Left lung (tissue), 4 donors: ENCODE measurements at regions not wholly inside any gene's neighbourhood (a gene's known extent, or its start where the extent isn't known, plus 50 kb on each side); places are given as distances from the start of the nearest gene placed in this dataset.

Experiments used
- ATAC-seq: fragments of 200-7000 bp; cut with Tn5 transposase; one replicate; pipeline ENCODE4 v1.9.1; 2020; ENCODE audit warnings: moderate library complexity
- DNase-seq, 4 donors: peaks; one replicate each; pipeline ENCODE4 v3.0.0-alpha.2; 2013 to 2020
- H3K27ac ChIP-seq, 2 donors: fragments of 200-600 bp; sonication (generic) in 1 of 2; one replicate each; pipeline versions ENCODE4 v1.5.0 to v1.8.0; 2020 to 2021
- H3K27me3 ChIP-seq, 2 donors: fragments of 200-600 bp; sonication (generic) in 1 of 2; one replicate each; pipeline versions ENCODE4 v1.5.0 to v1.8.0; 2020 to 2021
- H3K36me3 ChIP-seq, 2 donors: fragments of 200-600 bp; sonication (generic) in 1 of 2; one replicate each; pipeline versions ENCODE4 v1.5.0 to v1.8.0; 2020 to 2021
- H3K4me1 ChIP-seq, 2 donors: fragments of 200-600 bp; one replicate each; pipeline ENCODE4 v1.8.0; 2021
- H3K4me3 ChIP-seq, 2 donors: fragments of 200-600 bp; sonication (generic) in 1 of 2; one replicate each; pipeline versions ENCODE4 v1.5.0 to v1.8.0; 2020 to 2021; ENCODE audit warnings: mild to moderate bottlenecking in 1 of 2
- H3K9me3 ChIP-seq, 2 donors: fragments of 200-600 bp; sonication (generic) in 1 of 2; one replicate each; pipeline versions ENCODE4 v1.5.0 to v1.8.0; 2020 to 2021
- CTCF ChIP-seq, 2 donors: fragments of 200-600 bp; sonication (generic) in 1 of 2; IDR thresholded peaks; one replicate each; pipeline versions ENCODE4 v1.5.0 to v1.8.0; 2021; ENCODE audit warnings: antibody characterized with exemption in 2 of 2
- intact Hi-C, 2 donors: fragments of 100-400 bp; cut with DNase I; formaldehyde crosslinking; loops; one replicate each; pipeline versions ENCODE4 v1.11.2 to v1.14.2; 2022
- donor health status: DM: no; HTN: yes; CAD: no.
- donor health status: DM: no; HTN: no; CAD: no.

- intact Hi-C loops: no loop called here
- no peak overlapping the region for H3K27ac ChIP-seq
- no peaks in the 10 kb centered on the region for H3K4me1 ChIP-seq
- H3K36me3 ChIP-seq: no peaks in the 10 kb centered on the region
- DNase-seq (no peak), ATAC-seq (no peak)
- TF ChIP-seq CTCF (IDR thresholded peaks at IDR 0.05): no peak
- H3K9me3 ChIP-seq: peaks cover 0 to 2% of the 10 kb centered on the region in 2 donors
- H3K4me3 ChIP-seq: no peak overlapping the region
- H3K27me3 ChIP-seq: no peaks in the 10 kb centered on the region
These were observed 189.8 kb downstream of the RBM43 start for GRCh38 chr2:151071906-151072305.

DNA sequence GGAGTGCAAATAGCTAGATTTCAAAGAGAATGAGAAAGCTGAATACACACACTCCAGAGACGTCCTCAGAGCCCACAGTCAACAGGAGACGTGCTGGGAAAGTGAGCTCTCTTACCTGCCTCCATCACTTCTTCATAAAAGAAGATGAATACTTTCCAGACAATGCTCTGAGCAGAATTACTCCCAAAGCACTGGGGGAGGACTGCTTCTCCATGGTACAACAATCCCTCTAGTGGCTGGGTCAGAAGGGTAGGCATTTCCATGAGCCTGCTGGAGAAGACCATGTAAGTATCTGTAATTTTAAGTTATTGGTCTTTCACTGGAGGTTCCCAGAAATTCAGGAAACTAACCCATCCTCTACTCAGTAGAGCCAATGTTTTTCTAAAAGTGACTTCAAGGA lies 190.3 kb downstream of the RBM43 start:
- Histone ChIP-seq H3K4me3 (no peak overlapping the region), H3K27me3 (no peaks in the 10 kb centered on the region), H3K9me3 (peaks cover 0 to 2% of the 10 kb centered on the region in 2 donors), H3K4me1 (no peaks in the 10 kb centered on the region), H3K27ac (no peak overlapping the region), H3K36me3 (no peaks in the 10 kb centered on the region)
- TF ChIP-seq CTCF (IDR thresholded peaks at IDR 0.05): no peak
- peak in 1 of 4 donors; percentile 26 for DNase-seq
- ATAC-seq: peak; percentile 52
- intact Hi-C loops: no loop called here

DNA sequence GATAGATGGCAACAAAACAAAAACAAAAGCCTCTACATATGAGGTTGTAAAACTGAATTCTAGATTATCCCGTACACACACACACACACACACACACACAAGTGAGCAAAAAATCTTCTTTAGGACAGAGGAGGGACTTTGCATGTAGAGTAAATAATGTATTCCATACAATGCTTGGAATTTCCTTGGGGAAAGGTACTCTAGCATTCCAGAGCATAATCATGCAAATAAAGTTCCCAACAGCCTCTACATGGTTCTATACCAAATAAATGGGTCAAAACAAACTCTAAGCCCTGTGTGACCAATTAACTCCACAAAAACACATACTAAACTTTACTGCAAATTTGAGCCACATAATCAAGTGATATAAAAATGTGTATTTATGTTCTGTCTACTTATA lies 191.4 kb downstream of the RBM43 start:
- Histone ChIP-seq H3K4me1 (no peaks in the 10 kb centered on the region), H3K9me3 (no peaks in the 10 kb centered on the region), H3K36me3 (no peaks in the 10 kb centered on the region), H3K4me3 (no peak overlapping the region), H3K27ac (no peak overlapping the region), H3K27me3 (no peaks in the 10 kb centered on the region)
- DNase-seq: no peak
- TF ChIP-seq CTCF (IDR thresholded peaks at IDR 0.05): no peak
- intact Hi-C loops: no loop called here
- ATAC-seq: no peak

GRCh38 chr2:151067658-151068369 lies 193.8 kb downstream of the RBM43 start:
- no peak for DNase-seq
- Histone ChIP-seq H3K36me3 (no peaks in the 10 kb centered on the region), H3K4me3 (no peak overlapping the region), H3K27ac (no peak overlapping the region), H3K27me3 (no peaks in the 10 kb centered on the region), H3K4me1 (no peaks in the 10 kb centered on the region), H3K9me3 (no peaks in the 10 kb centered on the region)
- no peak for TF ChIP-seq CTCF (IDR thresholded peaks at IDR 0.05)
- ATAC-seq: no peak
- intact Hi-C loops: no loop called here

GRCh38 chr2:151063271-151063670 lies 198.4 kb downstream of the RBM43 start:
- peak in 1 of 4 donors; percentile 48 for DNase-seq
- Histone ChIP-seq H3K9me3 (no peaks in the 10 kb centered on the region), H3K36me3 (no peaks in the 10 kb centered on the region), H3K27ac (no peak overlapping the region), H3K27me3 (no peaks in the 10 kb centered on the region), H3K4me1 (no peaks in the 10 kb centered on the region), H3K4me3 (no peak overlapping the region)
- intact Hi-C loops: no loop called here
- TF ChIP-seq CTCF (IDR thresholded peaks at IDR 0.05): no peak
- ATAC-seq: no peak
